Fibroblast of lung (primary cell): ENCODE measurements at regions not wholly inside any gene's neighbourhood (a gene's known extent, or its start where the extent isn't known, plus 50 kb on each side); places are given as distances from the start of the nearest gene placed in this dataset.

ENCODE experiments used
- DNase-seq, 2 donors: peaks; one replicate each; pipeline versions ENCODE4 v3.0.0 to v3.0.0-alpha.2; 2010; ENCODE audit warnings: low read depth in 2 of 2
- H2AFZ ChIP-seq: 2 replicates; pipeline ENCODE4 v1.5.1; 2012; ENCODE audit warnings: low read length, control low read depth, inconsistent platforms
- H3K27ac ChIP-seq: 2 replicates; pipeline ENCODE4 v1.5.1; 2011; ENCODE audit warnings: low read length, control low read depth; ENCODE audit not compliant: insufficient read depth
- H3K27me3 ChIP-seq: 2 replicates; pipeline ENCODE4 v1.5.1; 2011; ENCODE audit warnings: mild to moderate bottlenecking, low read length; ENCODE audit not compliant: control insufficient read depth, insufficient read depth
- H3K36me3 ChIP-seq: 2 replicates; pipeline ENCODE4 v1.5.1; 2011; ENCODE audit warnings: low read length; ENCODE audit not compliant: control insufficient read depth, insufficient read depth
- H3K4me1 ChIP-seq: 2 replicates; pipeline ENCODE4 v1.5.1; 2011; ENCODE audit warnings: low read length; ENCODE audit not compliant: control insufficient read depth, insufficient read depth; ENCODE audit errors: extremely low read depth
- H3K4me2 ChIP-seq: 2 replicates; pipeline ENCODE4 v1.5.1; 2011; ENCODE audit warnings: low read length, control low read depth; ENCODE audit not compliant: insufficient read depth; ENCODE audit errors: extremely low read depth
- H3K4me3 ChIP-seq, 4 experiments: fragments of 200-600 bp in 1 of 4; sonication (generic) in 1 of 4; replicated peaks in 1 of 4; 2 replicates each; pipeline ENCODE4 v1.5.1; 2011 to 2016; ENCODE audit warnings: low read length in 4 of 4, low read depth in 3 of 4, mild to moderate bottlenecking in 3 of 4, control low read depth in 2 of 4, inconsistent platforms in 1 of 4, mixed read lengths in 1 of 4; ENCODE audit not compliant: insufficient read depth in 1 of 4; ENCODE audit errors: control extremely low read depth in 1 of 4
- H3K79me2 ChIP-seq: 2 replicates; pipeline ENCODE4 v1.5.1; 2012; ENCODE audit warnings: mild to moderate bottlenecking, low read length, inconsistent platforms; ENCODE audit not compliant: control insufficient read depth, insufficient read depth
- H3K9ac ChIP-seq: 2 replicates; pipeline ENCODE4 v1.5.1; 2011; ENCODE audit warnings: mild to moderate bottlenecking, low read length, control low read depth; ENCODE audit not compliant: insufficient read depth
- H3K9me3 ChIP-seq: 2 replicates; pipeline ENCODE4 v1.5.1; 2012; ENCODE audit warnings: low read depth, low read length; ENCODE audit not compliant: control insufficient read depth, insufficient read depth
- H4K20me1 ChIP-seq: 2 replicates; pipeline ENCODE4 v1.5.1; 2011; ENCODE audit warnings: low read length; ENCODE audit not compliant: control insufficient read depth, insufficient read depth; ENCODE audit errors: extremely low read depth
- EZH2 ChIP-seq: IDR thresholded peaks from 2 replicates; pipeline ENCODE4 v1.5.1; 2012; ENCODE audit warnings: low read length, control low read depth, mild to moderate bottlenecking; ENCODE audit errors: missing control alignments
- TF ChIP-seq, protein P1 (sequence below), 2 donors: IDR thresholded peaks in 1 of 2; conservative IDR thresholded peaks in 1 of 2; 1 replicate in 1 of 2; 2 replicates in 1 of 2; pipeline ENCODE4 v1.5.1; 2011 to 2012; ENCODE audit warnings: low read length in 2 of 2, control low read depth in 1 of 2, inconsistent platforms in 1 of 2, low read depth in 1 of 2, mild to moderate bottlenecking in 1 of 2

DNA sequence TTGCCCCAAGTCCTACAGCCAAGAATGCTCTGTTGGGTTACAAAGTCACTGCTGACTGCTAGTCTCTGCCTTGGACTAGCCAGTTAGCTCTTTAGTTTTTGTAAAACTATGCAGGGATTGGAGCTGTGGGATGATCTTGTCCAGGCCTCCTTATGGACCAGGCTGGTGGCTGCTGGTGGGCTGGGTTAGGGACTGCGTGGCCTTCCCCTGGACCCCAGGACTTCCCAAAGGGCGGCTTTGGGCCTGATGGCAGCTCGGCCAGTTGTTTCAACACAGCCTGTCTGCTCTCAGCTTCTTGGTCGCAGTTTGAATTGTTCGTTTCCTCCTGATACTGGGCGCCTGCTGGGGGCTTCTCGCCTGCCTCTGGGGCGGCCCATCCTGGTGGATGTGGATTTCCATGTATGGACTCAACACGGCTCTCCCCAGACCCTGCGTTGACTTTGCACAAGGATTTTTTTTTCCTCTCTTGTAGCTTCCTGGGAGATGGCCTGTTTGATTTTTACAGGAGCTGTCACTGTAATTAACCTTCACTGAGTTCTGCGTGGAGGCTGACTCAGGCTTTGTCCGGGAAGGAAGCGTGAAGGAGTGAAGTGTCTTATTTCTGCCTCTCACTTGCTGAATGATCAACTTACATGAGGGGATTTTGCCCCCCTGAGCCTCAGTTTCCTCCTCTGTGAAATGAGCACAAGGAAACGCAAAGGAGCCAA, 91.9 kb upstream of the NEURL1B start:
- Histone ChIP-seq H2AFZ (no peak overlapping the region), H3K4me2 (no peak overlapping the region), H3K27ac (no peak overlapping the region), H3K9me3 (no peaks in the 10 kb centered on the region), H3K79me2 (no peaks in the 10 kb centered on the region), H3K36me3 (no peaks in the 10 kb centered on the region), H3K4me1 (no peaks in the 10 kb centered on the region), H3K27me3 (peaks cover 12% of the 10 kb centered on the region), H4K20me1 (peaks cover 2% of the 10 kb centered on the region), H3K9ac (no peak overlapping the region), H3K4me3 (no peak overlapping the region)
- no peak for DNase-seq
- TF ChIP-seq EZH2: no peak
- TF ChIP-seq, protein P1, sequence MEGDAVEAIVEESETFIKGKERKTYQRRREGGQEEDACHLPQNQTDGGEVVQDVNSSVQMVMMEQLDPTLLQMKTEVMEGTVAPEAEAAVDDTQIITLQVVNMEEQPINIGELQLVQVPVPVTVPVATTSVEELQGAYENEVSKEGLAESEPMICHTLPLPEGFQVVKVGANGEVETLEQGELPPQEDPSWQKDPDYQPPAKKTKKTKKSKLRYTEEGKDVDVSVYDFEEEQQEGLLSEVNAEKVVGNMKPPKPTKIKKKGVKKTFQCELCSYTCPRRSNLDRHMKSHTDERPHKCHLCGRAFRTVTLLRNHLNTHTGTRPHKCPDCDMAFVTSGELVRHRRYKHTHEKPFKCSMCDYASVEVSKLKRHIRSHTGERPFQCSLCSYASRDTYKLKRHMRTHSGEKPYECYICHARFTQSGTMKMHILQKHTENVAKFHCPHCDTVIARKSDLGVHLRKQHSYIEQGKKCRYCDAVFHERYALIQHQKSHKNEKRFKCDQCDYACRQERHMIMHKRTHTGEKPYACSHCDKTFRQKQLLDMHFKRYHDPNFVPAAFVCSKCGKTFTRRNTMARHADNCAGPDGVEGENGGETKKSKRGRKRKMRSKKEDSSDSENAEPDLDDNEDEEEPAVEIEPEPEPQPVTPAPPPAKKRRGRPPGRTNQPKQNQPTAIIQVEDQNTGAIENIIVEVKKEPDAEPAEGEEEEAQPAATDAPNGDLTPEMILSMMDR (conservative IDR thresholded peaks at IDR 0.05 in 1 of 2, IDR thresholded peaks at IDR 0.05 in 1 of 2; ENCODE audit: low read depth in 1 of 2, low read length in 2 of 2): no peak

DNA sequence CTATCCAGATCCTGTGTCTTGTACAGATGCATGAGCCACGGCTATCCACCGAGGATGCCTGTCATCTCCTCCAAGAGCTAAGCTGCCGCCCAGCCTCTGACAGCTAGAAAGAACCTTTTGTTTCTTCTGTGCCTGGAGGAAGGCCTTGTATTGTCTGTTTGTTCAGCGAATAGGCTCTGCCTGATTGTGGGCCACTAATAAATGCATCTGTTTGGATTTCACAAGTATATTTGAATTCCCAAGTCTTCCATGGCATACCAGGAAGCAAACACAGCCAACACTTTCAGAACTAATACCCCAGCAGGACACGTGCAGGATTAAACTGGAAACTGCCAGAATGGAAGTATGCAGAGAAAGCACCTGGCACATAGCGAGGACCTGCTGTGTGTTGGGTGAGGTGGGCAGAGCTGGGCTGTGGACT, 92.7 kb upstream of the NEURL1B start:
- Histone ChIP-seq H3K9ac (no peak overlapping the region), H3K4me2 (no peak overlapping the region), H3K4me1 (no peaks in the 10 kb centered on the region), H4K20me1 (peaks cover 2% of the 10 kb centered on the region), H3K4me3 (no peak overlapping the region), H3K79me2 (no peaks in the 10 kb centered on the region), H3K9me3 (no peaks in the 10 kb centered on the region), H2AFZ (no peak overlapping the region), H3K36me3 (no peaks in the 10 kb centered on the region), H3K27ac (no peak overlapping the region), H3K27me3 (peaks cover 12% of the 10 kb centered on the region)
- TF ChIP-seq EZH2: no peak
- TF ChIP-seq, protein P1 (conservative IDR thresholded peaks at IDR 0.05 in 1 of 2, IDR thresholded peaks at IDR 0.05 in 1 of 2; ENCODE audit: low read depth in 1 of 2, low read length in 2 of 2): no peak
- DNase-seq: no peak

DNA sequence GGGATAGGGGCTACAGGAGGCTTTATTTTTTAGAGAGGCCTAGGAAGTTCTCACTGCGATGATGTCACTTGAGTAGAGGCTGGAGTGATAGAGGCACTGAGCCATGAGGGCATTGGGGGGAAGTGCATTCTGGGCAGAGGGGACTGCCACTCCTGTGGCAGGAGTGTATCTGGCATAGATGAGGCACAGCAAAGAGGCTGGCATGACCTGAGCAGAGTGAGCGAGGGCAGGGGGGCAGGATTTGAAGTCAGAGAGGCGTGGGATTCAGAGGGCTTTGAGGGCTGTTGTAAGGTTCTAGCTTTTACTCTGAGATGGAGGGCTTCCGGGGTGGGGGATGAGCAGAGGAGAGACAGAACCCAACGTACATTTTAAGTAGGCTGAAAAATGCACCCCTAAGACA, 91.9 kb upstream of the SH3PXD2B start:
- Histone ChIP-seq H3K4me1 (no peaks in the 10 kb centered on the region), H3K27ac (no peak overlapping the region), H3K4me3 (no peak overlapping the region), H3K9me3 (no peaks in the 10 kb centered on the region), H3K27me3 (peaks cover 4% of the 10 kb centered on the region), H3K9ac (no peak overlapping the region), H3K79me2 (no peaks in the 10 kb centered on the region), H2AFZ (no peak overlapping the region), H3K36me3 (no peaks in the 10 kb centered on the region), H4K20me1 (no peaks in the 10 kb centered on the region), H3K4me2 (no peak overlapping the region)
- TF ChIP-seq, protein P1 (conservative IDR thresholded peaks at IDR 0.05 in 1 of 2, IDR thresholded peaks at IDR 0.05 in 1 of 2; ENCODE audit: low read depth in 1 of 2, low read length in 2 of 2): no peak
- no peak for TF ChIP-seq EZH2
- DNase-seq: no peak
